Loucy (cell line): ENCODE measurements at regions not wholly inside any gene's neighbourhood (a gene's known extent, or its start where the extent isn't known, plus 50 kb on each side); places are given as distances from the start of the nearest gene placed in this dataset.

Source experiments
- H2AFZ ChIP-seq: fragments of 200-600 bp; sonication (generic); 2 replicates; pipeline ENCODE4 v1.6.0; 2016; ENCODE audit warnings: antibody characterized with exemption, mild to moderate bottlenecking, low read length, moderate library complexity
- H3F3A ChIP-seq: fragments of 200-600 bp; 2 replicates; pipeline ENCODE4 v1.6.0; 2016; ENCODE audit warnings: antibody characterized with exemption, low read depth, mild to moderate bottlenecking
- H3K27me3 ChIP-seq: fragments of 200-600 bp; sonication (generic); 2 replicates; pipeline ENCODE4 v1.6.1; 2014; ENCODE audit warnings: low read length, mild to moderate bottlenecking; ENCODE audit not compliant: insufficient read depth, poor library complexity, severe bottlenecking
- H3K36me3 ChIP-seq: fragments of 200-600 bp; sonication (generic); 2 replicates; pipeline ENCODE4 v1.6.1; 2016; ENCODE audit warnings: low read length; ENCODE audit not compliant: insufficient read depth
- H3K4me1 ChIP-seq: fragments of 200-600 bp; sonication (generic); 2 replicates; pipeline ENCODE4 v1.5.1; 2014; ENCODE audit warnings: low read length, mild to moderate bottlenecking; ENCODE audit not compliant: insufficient read depth, poor library complexity, severe bottlenecking
- H3K4me2 ChIP-seq: fragments of 200-600 bp; sonication (generic); 2 replicates; pipeline ENCODE4 v1.6.0; 2014; ENCODE audit warnings: antibody characterized with exemption, low read length, low read depth, mild to moderate bottlenecking; ENCODE audit not compliant: poor library complexity, severe bottlenecking
- H3K4me3 ChIP-seq: fragments of 200-600 bp; sonication (generic); 2 replicates; pipeline ENCODE4 v1.5.1; 2014; ENCODE audit warnings: low read length, mild to moderate bottlenecking, mixed read lengths; ENCODE audit not compliant: poor library complexity, severe bottlenecking
- H3K79me2 ChIP-seq: fragments of 200-600 bp; sonication (generic); 2 replicates; pipeline ENCODE4 v1.6.1; 2014; ENCODE audit warnings: low read length; ENCODE audit not compliant: insufficient read depth
- H3K9ac ChIP-seq: fragments of 200-600 bp; sonication (generic); 2 replicates; pipeline ENCODE4 v1.6.0; 2014; ENCODE audit warnings: mild to moderate bottlenecking, low read depth, low read length, moderate library complexity; ENCODE audit not compliant: poor library complexity, severe bottlenecking
- H3K9me2 ChIP-seq: fragments of 200-600 bp; sonication (generic); replicated peaks from 2 replicates; pipeline ENCODE4 v1.6.1; 2016; ENCODE audit warnings: low read depth, low read length, mixed read lengths
- H3K9me3 ChIP-seq: fragments of 200-600 bp; sonication (generic); 2 replicates; pipeline ENCODE4 v1.6.1; 2014; ENCODE audit warnings: mild to moderate bottlenecking, antibody characterized with exemption, low read length, low read depth; ENCODE audit not compliant: insufficient read depth
- H4K20me1 ChIP-seq: fragments of 200-600 bp; sonication (generic); 2 replicates; pipeline ENCODE4 v1.6.0; 2014; ENCODE audit warnings: antibody characterized with exemption, low read length, mild to moderate bottlenecking; ENCODE audit not compliant: insufficient read depth, poor library complexity, severe bottlenecking
- EZH2phosphoT487 ChIP-seq: fragments of 200-600 bp; IDR thresholded peaks from 2 replicates; pipeline ENCODE4 v1.6.1; 2018; ENCODE audit warnings: antibody characterized with exemption, mild to moderate bottlenecking, moderate library complexity, borderline replicate concordance
- TF ChIP-seq, protein P1 (sequence below): fragments of 200-600 bp; sonication (generic); conservative IDR thresholded peaks from 2 replicates; pipeline ENCODE4 v1.5.1; 2014; ENCODE audit warnings: mild to moderate bottlenecking, antibody characterized with exemption, low read length

DNA sequence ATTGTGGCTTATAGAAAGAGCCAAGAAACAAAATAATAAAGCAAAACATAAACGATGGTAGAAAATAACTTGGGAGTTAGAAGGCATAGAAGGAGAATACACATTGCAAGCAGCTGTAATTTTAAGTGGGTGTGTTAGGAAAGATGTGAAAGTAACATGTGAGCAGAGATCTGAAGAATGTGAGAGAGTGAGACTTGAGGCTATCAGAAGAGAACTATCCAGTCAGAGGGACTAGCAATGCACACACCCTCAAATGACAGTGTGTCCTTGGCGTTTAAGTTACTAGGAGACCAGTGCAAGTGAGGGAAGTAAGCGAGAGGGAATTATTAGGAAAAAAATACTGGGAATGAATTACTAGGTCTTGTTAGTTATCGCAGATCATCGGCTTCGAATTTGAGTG, 304.9 kb downstream of the DSEL start:
- H4K20me1 ChIP-seq: no peaks in the 10 kb centered on the region
- no peaks in the 10 kb centered on the region for H3K36me3 ChIP-seq
- no peaks in the 10 kb centered on the region for H3K79me2 ChIP-seq
- no peak overlapping the region for H3K4me2 ChIP-seq
- no peaks in the 10 kb centered on the region for H3K4me1 ChIP-seq
- H3F3A ChIP-seq: no peaks in the 10 kb centered on the region
- H3K27me3 ChIP-seq: no peaks in the 10 kb centered on the region
- H3K9me3 ChIP-seq: no peaks in the 10 kb centered on the region
- H2AFZ ChIP-seq: no peak overlapping the region
- TF ChIP-seq EZH2phosphoT487: no peak
- TF ChIP-seq, protein P1, sequence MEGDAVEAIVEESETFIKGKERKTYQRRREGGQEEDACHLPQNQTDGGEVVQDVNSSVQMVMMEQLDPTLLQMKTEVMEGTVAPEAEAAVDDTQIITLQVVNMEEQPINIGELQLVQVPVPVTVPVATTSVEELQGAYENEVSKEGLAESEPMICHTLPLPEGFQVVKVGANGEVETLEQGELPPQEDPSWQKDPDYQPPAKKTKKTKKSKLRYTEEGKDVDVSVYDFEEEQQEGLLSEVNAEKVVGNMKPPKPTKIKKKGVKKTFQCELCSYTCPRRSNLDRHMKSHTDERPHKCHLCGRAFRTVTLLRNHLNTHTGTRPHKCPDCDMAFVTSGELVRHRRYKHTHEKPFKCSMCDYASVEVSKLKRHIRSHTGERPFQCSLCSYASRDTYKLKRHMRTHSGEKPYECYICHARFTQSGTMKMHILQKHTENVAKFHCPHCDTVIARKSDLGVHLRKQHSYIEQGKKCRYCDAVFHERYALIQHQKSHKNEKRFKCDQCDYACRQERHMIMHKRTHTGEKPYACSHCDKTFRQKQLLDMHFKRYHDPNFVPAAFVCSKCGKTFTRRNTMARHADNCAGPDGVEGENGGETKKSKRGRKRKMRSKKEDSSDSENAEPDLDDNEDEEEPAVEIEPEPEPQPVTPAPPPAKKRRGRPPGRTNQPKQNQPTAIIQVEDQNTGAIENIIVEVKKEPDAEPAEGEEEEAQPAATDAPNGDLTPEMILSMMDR: no peak
- H3K4me3 ChIP-seq: no peak overlapping the region
- no peak overlapping the region for H3K9ac ChIP-seq
- no peaks in the 10 kb centered on the region for H3K9me2 ChIP-seq

DNA sequence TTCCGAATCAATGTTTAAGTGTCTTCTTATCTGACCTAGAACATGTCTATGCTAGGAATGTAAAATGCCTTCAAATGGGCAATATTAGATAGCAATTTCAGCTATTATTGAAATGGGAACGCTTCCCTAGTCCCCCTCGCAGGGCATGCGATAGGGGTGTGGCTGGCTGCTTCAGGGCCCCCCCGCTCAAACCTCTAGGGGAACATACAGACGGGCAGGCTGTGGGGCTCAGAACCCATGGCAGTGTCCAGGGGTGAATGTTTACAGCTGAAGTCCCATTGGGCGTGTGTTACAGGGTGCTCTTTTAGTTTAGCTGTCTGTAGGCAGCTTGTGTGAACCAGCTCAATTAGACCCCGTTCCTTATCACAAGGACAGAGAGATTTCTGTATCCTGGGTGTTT, 315.9 kb downstream of the DSEL start:
- H3K36me3 ChIP-seq: no peaks in the 10 kb centered on the region

DNA sequence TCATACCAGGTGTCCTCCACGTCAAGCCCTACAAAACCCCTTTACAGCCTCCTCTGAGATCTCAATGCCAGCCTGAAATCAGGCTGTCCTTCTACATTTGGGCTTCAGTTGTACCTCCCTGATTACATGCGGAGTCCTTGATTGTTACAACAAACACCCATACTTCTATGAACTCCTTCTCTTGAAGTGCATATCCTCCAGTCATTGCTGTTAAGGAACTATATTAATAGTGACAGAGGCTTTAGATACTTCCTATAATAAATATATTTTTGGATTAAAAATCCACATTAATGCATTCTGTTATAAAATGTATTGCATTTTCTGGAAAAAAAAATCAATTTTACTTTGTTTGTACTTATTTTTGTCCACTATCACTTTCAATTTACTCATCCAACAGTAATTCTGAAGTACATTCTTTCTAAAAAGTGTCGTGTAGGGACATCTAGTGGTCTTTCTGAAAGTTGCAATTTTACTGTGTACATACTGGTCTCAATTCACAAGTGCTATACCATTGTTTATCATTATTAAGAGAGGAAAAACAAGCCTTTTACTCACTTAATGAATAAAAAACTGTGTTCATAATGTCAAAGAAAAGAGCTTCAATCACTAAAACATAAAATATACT, 316.4 kb downstream of the DSEL start:
- Histone ChIP-seq H3F3A (no peaks in the 10 kb centered on the region), H3K36me3 (no peaks in the 10 kb centered on the region), H3K9me3 (no peaks in the 10 kb centered on the region), H3K4me2 (no peak overlapping the region), H3K9me2 (no peaks in the 10 kb centered on the region), H2AFZ (peak overlapping the region; percentile 75), H4K20me1 (no peaks in the 10 kb centered on the region), H3K4me1 (no peaks in the 10 kb centered on the region), H3K27me3 (no peaks in the 10 kb centered on the region), H3K79me2 (no peaks in the 10 kb centered on the region), H3K4me3 (no peak overlapping the region), H3K9ac (no peak overlapping the region)
- no peak for TF ChIP-seq EZH2phosphoT487
- TF ChIP-seq, protein P1: peak; percentile 77

More for the DNA sequence above, 315.9 kb downstream of the DSEL start:
- Histone ChIP-seq H2AFZ (peak overlapping the region; percentile 66; the same call in 1 of the 2 replicates), H3K4me3 (no peak overlapping the region), H3K9me3 (no peaks in the 10 kb centered on the region), H3F3A (no peaks in the 10 kb centered on the region), H4K20me1 (no peaks in the 10 kb centered on the region), H3K79me2 (no peaks in the 10 kb centered on the region), H3K4me2 (no peak overlapping the region), H3K4me1 (no peaks in the 10 kb centered on the region), H3K9ac (no peak overlapping the region), H3K27me3 (no peaks in the 10 kb centered on the region), H3K9me2 (no peaks in the 10 kb centered on the region)
- TF ChIP-seq EZH2phosphoT487: no peak
- TF ChIP-seq, protein P1: no peak
